PFSK-1 (cell line): ENCODE measurements at regions not wholly inside any gene's neighbourhood (a gene's known extent, or its start where the extent isn't known, plus 50 kb on each side); places are given as distances from the start of the nearest gene placed in this dataset.

Source experiments
- POLR2AphosphoS5 ChIP-seq: IDR thresholded peaks from 2 replicates; pipeline ENCODE4 v1.6.1; 2012; ENCODE audit warnings: low read depth, mild to moderate bottlenecking, control low read depth, low read length, moderate library complexity
- SIN3A ChIP-seq: IDR thresholded peaks from 2 replicates; pipeline ENCODE4 v1.6.1; 2012; ENCODE audit warnings: mild to moderate bottlenecking, low read length, moderate library complexity, borderline replicate concordance; ENCODE audit not compliant: insufficient read depth
- TAF1 ChIP-seq: IDR thresholded peaks from 2 replicates; pipeline ENCODE4 v1.6.1; 2012; ENCODE audit warnings: low read length, control low read depth, borderline replicate concordance; ENCODE audit not compliant: insufficient read depth

DNA sequence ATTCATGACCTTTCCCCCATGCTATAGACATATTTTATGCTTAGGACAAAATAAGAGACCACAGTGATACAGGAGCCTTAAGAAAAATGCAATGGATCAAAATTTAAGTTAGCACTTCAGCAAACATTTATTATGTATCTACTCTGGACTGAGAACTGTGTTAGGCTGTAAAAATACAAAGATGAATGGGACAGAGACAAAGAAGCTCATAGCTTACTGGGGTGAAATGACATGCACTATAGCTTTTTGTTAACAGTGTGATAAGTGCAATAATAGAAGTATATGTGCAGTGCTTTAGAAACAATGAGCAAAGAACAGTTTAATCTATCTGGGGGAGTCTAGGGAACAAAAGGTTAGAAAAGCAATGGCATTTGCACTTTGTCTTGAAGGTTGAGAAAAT, 1543.1 kb downstream of the FAM181B start:
- TF ChIP-seq TAF1: no peak
- no peak for TF ChIP-seq POLR2AphosphoS5
- TF ChIP-seq SIN3A: no peak
